Activated T-helper 2 cell treated with anti-CD3 and anti-CD28 coated beads, Interferon-gamma antibody, Interleukin-2, Interleukin-4, amounts not matched to agents 10 μg/mL and 5 μg/mL and 100 μg/mL, durations not matched to agents 14 hours and 24 hours and 36 hours (primary cell): ENCODE measurements at regions not wholly inside any gene's neighbourhood (a gene's known extent, or its start where the extent isn't known, plus 50 kb on each side); places are given as distances from the start of the nearest gene placed in this dataset.

Experiments used
- DNase-seq: peaks from one replicate; pipeline ENCODE4 v3.0.0; 2021; ENCODE audit warnings: low spot score
- H3K27ac Mint-ChIP-seq: one replicate; pipeline ENCODE4 v1.8.0; 2021; ENCODE audit warnings: mixed read lengths
- H3K27me3 Mint-ChIP-seq: one replicate; pipeline ENCODE4 v1.8.0; 2021; ENCODE audit warnings: low read depth, mixed read lengths
- H3K36me3 Mint-ChIP-seq: one replicate; pipeline ENCODE4 v1.8.0; 2021; ENCODE audit warnings: low read depth, mixed read lengths
- H3K4me1 Mint-ChIP-seq: one replicate; pipeline ENCODE4 v1.8.0; 2021; ENCODE audit warnings: low read depth, mixed read lengths
- H3K4me3 Mint-ChIP-seq: one replicate; pipeline ENCODE4 v1.8.0; 2021; ENCODE audit warnings: low read depth, mild to moderate bottlenecking, moderate library complexity, mixed read lengths
- H3K9me3 Mint-ChIP-seq: one replicate; pipeline ENCODE4 v1.8.0; 2021; ENCODE audit warnings: mixed read lengths
- intact Hi-C: fragments of 100-400 bp; cut with micrococcal nuclease; formaldehyde crosslinking; loops from one replicate; pipeline ENCODE4 v1.15.1; 2023

DNA sequence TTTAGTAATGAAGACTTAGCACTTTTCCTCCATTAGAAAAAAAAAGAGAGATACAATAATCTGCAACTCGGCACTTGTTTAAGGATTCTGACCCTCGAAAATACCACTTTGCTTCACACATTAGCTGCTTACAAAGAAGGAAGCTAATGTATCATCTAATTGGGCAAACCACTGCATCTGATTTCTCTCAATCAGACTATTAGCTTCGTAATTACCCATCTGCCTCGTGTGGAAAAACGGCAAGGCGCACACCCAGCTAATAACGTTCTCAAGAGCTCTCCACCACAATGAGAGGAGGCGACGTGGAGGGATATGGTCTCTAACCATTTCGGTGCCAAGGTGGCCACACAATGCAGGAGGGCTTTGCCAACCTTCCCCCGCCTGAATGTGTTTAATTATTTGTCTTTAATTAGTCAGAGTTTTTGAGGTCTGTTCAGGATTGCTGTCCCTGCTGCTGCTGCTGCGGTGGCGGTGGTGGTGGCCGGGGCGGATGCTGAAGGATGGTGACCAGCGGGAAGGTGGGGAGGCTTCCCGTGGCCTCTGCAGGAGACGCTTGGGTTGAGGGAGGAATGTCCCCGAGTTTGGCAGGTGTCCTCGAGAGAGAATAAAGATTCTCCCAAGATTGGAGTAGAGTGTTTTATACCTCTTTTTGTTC, 374.5 kb downstream of the RPS6KC1 start:
- intact Hi-C loops = no loop called here

DNA sequence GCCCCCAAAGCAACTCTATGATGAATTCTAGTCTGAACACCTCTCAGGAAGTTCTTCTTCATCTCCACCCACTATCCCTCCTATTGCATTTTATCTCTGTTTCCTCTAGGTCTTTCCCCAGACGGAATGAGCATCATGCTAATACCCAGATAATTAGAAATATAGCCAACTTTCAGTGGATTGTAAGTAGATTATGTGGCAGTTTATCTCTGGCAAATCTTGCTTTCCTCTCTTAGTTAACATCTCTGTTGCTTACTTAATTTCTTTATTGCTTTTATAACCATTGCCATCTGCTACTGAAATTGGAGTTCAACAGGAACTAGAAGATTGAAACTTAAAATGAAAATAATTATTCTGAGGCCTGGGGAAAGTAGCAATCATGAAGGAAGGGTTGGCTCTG, 378.6 kb downstream of the RPS6KC1 start:
- intact Hi-C loops = no loop called here
- peaks cover 7% of the 10 kb centered on the region for H3K27me3 Mint-ChIP-seq
- no peak overlapping the region for H3K4me3 Mint-ChIP-seq
- no peak for DNase-seq
- no peak overlapping the region for H3K27ac Mint-ChIP-seq
- no peaks in the 10 kb centered on the region for H3K9me3 Mint-ChIP-seq
- H3K4me1 Mint-ChIP-seq = no peaks in the 10 kb centered on the region
- no peaks in the 10 kb centered on the region for H3K36me3 Mint-ChIP-seq

More for the DNA sequence above, 374.5 kb downstream of the RPS6KC1 start:
- no peak overlapping the region for H3K4me3 Mint-ChIP-seq
- DNase-seq = no peak
- H3K9me3 Mint-ChIP-seq = no peaks in the 10 kb centered on the region
- no peaks in the 10 kb centered on the region for H3K4me1 Mint-ChIP-seq
- no peaks in the 10 kb centered on the region for H3K27me3 Mint-ChIP-seq
- H3K36me3 Mint-ChIP-seq = no peaks in the 10 kb centered on the region
- no peak overlapping the region for H3K27ac Mint-ChIP-seq

DNA sequence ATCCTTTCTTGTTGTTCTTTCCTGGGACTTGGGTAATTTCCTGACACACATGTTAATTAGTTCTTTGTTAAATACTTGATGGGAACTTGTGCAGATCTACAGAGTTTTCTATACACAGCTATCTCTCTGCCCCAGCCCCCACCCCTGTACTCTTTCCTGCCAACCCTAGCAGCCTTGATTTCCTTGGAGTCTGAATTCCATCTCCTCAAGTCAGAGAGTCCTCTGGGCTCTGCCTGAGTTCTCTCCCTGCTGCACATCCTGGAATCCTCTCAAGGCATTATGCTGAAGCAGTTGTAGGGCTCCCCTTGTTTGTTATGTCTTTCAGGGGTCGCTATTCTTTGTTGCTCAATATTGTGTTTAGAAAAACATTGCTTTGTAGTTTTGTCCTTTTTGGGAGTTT, 384.7 kb downstream of the RPS6KC1 start:
- H3K36me3 Mint-ChIP-seq = no peaks in the 10 kb centered on the region
- no peak for DNase-seq
- no peaks in the 10 kb centered on the region for H3K4me1 Mint-ChIP-seq
- intact Hi-C loops = no loop called here
- H3K27me3 Mint-ChIP-seq = peaks cover 7% of the 10 kb centered on the region
- H3K27ac Mint-ChIP-seq = no peak overlapping the region
- H3K9me3 Mint-ChIP-seq = no peaks in the 10 kb centered on the region
- no peak overlapping the region for H3K4me3 Mint-ChIP-seq

DNA sequence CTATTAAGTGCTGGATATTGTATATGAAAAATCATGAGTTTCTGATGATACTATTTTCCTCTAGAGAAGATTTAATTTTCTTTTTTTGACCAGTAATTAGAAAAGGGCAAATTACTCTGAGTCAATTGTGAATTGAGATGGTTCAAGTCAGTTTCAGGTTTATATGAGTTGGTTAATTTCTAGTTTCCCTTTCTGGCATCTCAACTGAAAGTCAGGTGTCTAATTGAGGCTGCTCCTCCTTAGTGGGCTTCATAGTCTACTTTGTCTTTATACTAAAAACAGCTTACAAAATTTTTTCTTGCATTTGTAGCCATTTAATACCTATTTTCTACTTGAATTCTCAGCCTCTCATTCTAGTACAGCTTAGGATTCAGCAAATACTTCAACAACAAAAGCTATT, 387.3 kb downstream of the RPS6KC1 start:
- Mint-ChIP-seq H3K4me3 (no peak overlapping the region), H3K27ac (no peak overlapping the region), H3K27me3 (peaks cover 1% of the 10 kb centered on the region), H3K36me3 (no peaks in the 10 kb centered on the region), H3K9me3 (no peaks in the 10 kb centered on the region), H3K4me1 (no peaks in the 10 kb centered on the region)
- intact Hi-C loops = no loop called here
- no peak for DNase-seq

DNA sequence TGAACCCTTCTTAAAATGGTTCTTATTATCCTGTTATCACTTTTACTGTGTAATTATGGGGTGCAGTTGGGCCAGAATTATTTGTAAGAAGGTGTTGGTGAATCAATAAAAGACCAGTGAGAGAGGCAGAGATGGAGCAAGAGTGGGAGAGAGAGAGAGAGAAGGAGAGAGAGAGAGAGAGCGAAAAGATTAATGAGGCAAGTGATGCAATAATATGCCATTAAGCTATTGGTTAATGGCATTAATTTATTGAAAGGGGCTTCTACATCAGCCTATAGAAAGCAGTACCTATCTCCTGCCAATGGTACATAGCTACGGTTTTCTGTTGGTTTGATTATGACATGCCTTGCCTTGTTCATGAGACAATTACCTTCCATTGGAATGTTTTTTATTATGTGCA, 388.7 kb downstream of the RPS6KC1 start:
- Mint-ChIP-seq H3K4me3 (no peak overlapping the region), H3K27me3 (peaks cover 1% of the 10 kb centered on the region), H3K9me3 (no peaks in the 10 kb centered on the region), H3K27ac (no peak overlapping the region), H3K4me1 (no peaks in the 10 kb centered on the region), H3K36me3 (no peaks in the 10 kb centered on the region)
- intact Hi-C loops = no loop called here
- no peak for DNase-seq

DNA sequence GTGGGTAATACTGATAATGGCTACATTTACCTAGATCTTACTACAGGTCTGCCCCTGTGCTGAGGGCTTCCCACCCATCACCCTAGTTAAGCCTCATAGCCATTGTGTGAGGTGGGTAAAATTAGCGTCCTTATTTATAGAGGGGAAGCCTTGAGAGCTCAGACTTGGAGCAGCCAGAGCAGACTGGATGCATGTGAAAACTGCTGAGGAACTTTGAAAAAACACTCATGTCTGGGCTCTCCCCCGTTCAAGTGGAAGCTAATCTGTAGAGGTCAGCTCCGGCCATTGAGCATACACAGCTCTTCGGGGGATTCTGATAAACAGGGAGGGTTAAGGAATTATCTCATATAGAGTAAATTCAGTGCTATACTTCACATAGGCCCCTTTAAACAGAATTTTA, 389.7 kb downstream of the RPS6KC1 start:
- Mint-ChIP-seq H3K27ac (no peak overlapping the region), H3K27me3 (peaks cover 1% of the 10 kb centered on the region), H3K36me3 (no peaks in the 10 kb centered on the region), H3K4me3 (no peak overlapping the region), H3K9me3 (no peaks in the 10 kb centered on the region), H3K4me1 (no peaks in the 10 kb centered on the region)
- no peak for DNase-seq
- intact Hi-C loops = no loop called here

DNA sequence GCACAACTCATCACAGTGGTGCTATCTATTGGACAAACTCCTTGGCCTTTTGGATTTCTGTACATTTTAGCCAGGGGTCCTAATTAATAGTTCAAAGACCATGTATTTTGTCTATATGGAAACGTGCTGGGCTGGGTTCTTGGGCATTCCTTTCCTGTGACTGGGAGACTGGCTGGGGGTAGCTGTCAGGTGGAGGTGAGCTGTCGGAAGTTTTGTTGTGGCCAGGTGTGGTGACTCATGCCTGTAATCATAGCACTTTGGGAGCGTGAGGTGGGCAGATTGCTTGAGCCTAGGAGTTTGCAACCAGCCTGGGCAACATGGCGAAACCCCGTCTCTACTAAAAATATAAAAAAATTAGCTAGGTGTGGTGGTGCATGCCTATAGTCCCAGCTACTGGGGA, 392.4 kb downstream of the RPS6KC1 start:
- H3K27me3 Mint-ChIP-seq = peaks cover 1% of the 10 kb centered on the region
- intact Hi-C loops = no loop called here
- H3K9me3 Mint-ChIP-seq = no peaks in the 10 kb centered on the region
- H3K36me3 Mint-ChIP-seq = no peaks in the 10 kb centered on the region
- no peak overlapping the region for H3K4me3 Mint-ChIP-seq
- DNase-seq = no peak
- no peak overlapping the region for H3K27ac Mint-ChIP-seq
- no peaks in the 10 kb centered on the region for H3K4me1 Mint-ChIP-seq

DNA sequence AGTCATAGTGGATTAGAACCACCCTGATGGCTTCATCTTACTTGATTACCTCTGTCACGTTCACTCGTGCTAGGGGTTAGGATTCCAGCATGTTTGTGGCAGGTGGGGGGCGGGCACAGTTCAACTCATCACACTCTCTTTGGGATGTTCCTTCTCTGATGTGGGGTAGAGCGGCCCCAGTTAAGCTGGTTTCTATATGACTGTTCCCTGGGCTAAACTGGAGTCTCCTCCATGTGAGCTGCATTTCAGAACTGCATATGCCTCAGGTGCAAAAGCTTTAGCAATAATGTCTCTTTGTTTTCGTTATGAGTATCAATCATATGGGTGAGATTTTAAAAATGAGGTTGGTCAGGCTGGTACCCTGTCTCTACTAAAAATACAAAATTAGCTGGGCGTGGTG, 393.2 kb downstream of the RPS6KC1 start:
- Mint-ChIP-seq H3K9me3 (no peaks in the 10 kb centered on the region), H3K27ac (no peak overlapping the region), H3K4me1 (no peaks in the 10 kb centered on the region), H3K27me3 (peaks cover 1% of the 10 kb centered on the region), H3K36me3 (no peaks in the 10 kb centered on the region), H3K4me3 (no peak overlapping the region)
- intact Hi-C loops = no loop called here
- DNase-seq = no peak

DNA sequence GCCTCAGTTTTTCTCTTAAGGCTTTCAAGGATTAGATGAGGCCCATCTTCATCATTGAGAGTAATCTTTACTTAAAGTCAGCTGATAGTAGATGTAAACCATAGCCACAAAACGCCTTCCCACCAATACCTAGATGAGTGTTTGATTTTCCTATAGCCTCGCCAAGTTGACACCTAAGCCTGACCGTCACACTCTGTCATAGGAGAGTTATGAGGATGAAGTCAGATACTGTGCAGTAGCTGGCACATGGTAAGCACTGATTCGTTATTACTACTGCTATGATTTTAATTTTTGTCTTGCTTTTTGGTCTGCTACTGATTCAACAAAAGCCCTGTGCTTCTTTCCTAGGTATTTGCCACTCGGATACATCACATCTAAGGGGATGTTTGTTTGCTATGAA, 395.5 kb downstream of the RPS6KC1 start:
- Mint-ChIP-seq H3K36me3 (no peaks in the 10 kb centered on the region), H3K4me3 (no peak overlapping the region), H3K27ac (no peak overlapping the region), H3K27me3 (peaks cover 1% of the 10 kb centered on the region), H3K4me1 (no peaks in the 10 kb centered on the region), H3K9me3 (no peaks in the 10 kb centered on the region)
- intact Hi-C loops = no loop called here
- no peak for DNase-seq

DNA sequence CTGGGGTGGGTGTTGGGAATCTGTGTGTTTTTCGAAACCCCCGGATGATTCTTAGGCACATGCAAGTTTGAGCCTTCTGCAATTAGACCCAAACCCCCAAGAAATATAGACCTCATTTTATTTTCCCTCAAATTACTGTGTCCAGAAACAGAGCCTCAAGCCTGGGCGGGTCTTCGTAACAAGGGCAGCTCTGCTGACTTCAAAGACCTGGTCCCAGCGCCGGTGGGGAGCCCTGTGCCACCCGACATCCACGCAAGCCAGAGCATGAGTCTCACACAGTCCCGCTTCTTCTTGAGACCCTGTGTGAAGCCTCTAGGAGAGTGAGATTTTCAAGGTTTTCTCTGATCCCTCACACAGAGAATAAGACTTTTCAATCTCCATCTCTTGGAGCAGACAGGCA, 397.3 kb downstream of the RPS6KC1 start:
- Mint-ChIP-seq H3K27ac (no peak overlapping the region), H3K4me1 (no peaks in the 10 kb centered on the region), H3K9me3 (no peaks in the 10 kb centered on the region), H3K36me3 (no peaks in the 10 kb centered on the region), H3K4me3 (no peak overlapping the region), H3K27me3 (no peaks in the 10 kb centered on the region)
- DNase-seq = no peak
- intact Hi-C loops = no loop called here

DNA sequence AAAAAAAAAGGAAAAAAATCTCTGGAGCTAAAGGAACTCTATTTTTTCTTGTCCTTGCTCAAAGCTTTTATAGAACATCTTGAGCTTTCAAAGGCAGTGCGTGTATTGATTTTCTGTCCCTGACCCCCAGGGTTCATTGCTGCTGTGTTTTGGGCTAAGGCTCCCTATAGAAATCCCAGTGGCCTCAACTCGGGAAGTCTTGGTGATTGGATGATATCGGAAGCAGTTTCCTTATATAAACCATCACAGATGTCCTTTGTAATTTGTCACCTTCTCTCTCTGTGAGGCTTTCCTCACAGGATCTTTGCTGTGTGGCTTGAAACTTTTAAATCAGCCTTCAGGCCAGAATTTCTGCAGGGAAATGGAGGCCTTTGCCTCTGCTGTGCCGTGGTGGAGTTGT, 397.7 kb downstream of the RPS6KC1 start:
- no peak for DNase-seq
- Mint-ChIP-seq H3K27me3 (no peaks in the 10 kb centered on the region), H3K36me3 (no peaks in the 10 kb centered on the region), H3K9me3 (no peaks in the 10 kb centered on the region), H3K4me1 (no peaks in the 10 kb centered on the region), H3K27ac (no peak overlapping the region), H3K4me3 (no peak overlapping the region)
- intact Hi-C loops = no loop called here

DNA sequence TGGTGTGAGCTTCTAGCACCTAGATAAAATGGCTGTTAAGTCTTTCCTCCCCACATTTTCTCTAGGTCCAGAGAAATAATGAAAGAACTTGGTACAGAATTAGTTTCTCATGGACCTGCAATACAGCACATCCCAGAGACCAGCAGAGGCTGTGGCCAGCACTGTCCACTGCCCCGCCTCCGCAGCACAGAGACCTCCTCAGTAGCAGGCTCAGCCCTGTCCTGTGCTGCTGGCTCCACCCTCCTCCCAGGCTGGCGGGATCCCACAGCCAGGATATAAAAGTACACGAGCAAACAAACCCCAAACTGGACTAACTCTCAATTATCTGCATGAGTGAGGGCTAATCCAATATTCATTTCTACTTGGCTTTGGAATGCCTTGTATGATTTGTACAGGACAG, 401.5 kb downstream of the RPS6KC1 start:
- Mint-ChIP-seq H3K9me3 (no peaks in the 10 kb centered on the region), H3K36me3 (no peaks in the 10 kb centered on the region), H3K4me3 (no peak overlapping the region), H3K27ac (no peak overlapping the region), H3K4me1 (no peaks in the 10 kb centered on the region), H3K27me3 (no peaks in the 10 kb centered on the region)
- intact Hi-C loops = no loop called here
- no peak for DNase-seq

DNA sequence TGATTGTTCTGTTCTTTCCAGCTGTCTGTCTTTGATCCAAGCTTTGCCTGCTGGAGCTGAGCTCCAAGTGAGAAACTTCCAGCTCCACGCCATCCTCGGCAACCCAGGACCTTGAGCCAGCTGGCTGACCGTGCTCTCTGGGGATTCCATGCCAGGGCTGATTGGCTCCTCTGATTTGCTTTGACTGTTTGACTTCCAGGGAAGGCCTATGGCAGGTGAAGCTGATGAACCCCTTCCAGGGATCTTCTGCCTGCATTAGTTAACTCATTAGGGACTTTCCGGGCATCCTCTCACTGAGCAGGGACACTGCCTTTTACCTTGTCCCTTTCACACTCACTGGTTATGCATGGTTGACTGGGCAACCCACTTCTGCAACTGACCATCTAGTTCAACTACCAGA, 406.1 kb downstream of the RPS6KC1 start:
- no peak for DNase-seq
- Mint-ChIP-seq H3K9me3 (no peaks in the 10 kb centered on the region), H3K36me3 (no peaks in the 10 kb centered on the region), H3K27ac (no peak overlapping the region), H3K4me1 (no peaks in the 10 kb centered on the region), H3K4me3 (no peak overlapping the region), H3K27me3 (peaks cover 4% of the 10 kb centered on the region)
- intact Hi-C loops = no loop called here

DNA sequence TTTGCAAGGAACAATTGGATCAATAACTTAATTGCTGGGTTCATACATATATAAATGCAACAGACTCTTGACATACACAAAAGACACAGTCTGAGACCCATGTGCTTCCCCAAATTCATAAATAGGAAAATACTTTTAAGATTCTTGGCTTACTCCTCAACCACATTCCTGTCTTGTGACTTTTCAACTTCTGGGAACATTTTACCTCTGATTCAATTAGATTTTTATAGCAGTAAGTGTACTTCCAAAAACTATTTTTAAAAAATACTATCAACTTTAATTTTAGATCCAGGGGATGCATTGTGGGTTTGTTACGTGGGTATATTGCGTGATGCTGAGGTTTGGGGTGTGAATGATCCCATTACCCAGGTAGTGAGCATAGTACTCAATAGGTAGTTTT, 406.7 kb downstream of the RPS6KC1 start:
- Mint-ChIP-seq H3K4me3 (no peak overlapping the region), H3K4me1 (no peaks in the 10 kb centered on the region), H3K9me3 (no peaks in the 10 kb centered on the region), H3K27ac (no peak overlapping the region), H3K36me3 (no peaks in the 10 kb centered on the region), H3K27me3 (peaks cover 4% of the 10 kb centered on the region)
- no peak for DNase-seq
- intact Hi-C loops = no loop called here
